ENCODE measurements at regions not wholly inside any gene's neighbourhood (a gene's known extent, or its start where the extent isn't known, plus 50 kb on each side); places are given as distances from the start of the nearest gene placed in this dataset.

DNA sequence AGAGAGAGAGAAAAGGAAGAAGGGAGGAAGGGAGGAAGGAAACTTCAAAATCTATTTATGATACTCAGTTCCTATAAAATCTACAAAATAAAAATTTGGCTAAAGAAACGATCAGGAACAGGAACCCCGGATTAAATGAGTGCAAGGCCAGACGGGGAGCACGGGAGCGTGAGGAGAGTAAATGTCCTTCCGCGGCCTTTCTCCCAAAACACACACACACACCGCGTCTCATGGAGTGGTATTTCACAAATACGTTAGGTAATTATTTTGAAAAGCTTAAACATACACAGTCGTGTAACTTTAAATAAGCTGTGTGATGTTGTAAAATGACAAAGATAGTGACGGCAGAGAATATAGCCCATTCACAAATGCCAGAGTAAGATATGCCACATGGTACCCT, 125.7 kb upstream of the AFDN start:
- ATAC-seq: no peak
- H3K9me3 ChIP-seq: no peaks in the 10 kb centered on the region
- H3K36me3 ChIP-seq: no peaks in the 10 kb centered on the region
- DNase-seq: no peak
- intact Hi-C loops (cut with DNase I): no loop called here
- no peaks in the 10 kb centered on the region for H3K27me3 ChIP-seq
- TF ChIP-seq, protein P1, sequence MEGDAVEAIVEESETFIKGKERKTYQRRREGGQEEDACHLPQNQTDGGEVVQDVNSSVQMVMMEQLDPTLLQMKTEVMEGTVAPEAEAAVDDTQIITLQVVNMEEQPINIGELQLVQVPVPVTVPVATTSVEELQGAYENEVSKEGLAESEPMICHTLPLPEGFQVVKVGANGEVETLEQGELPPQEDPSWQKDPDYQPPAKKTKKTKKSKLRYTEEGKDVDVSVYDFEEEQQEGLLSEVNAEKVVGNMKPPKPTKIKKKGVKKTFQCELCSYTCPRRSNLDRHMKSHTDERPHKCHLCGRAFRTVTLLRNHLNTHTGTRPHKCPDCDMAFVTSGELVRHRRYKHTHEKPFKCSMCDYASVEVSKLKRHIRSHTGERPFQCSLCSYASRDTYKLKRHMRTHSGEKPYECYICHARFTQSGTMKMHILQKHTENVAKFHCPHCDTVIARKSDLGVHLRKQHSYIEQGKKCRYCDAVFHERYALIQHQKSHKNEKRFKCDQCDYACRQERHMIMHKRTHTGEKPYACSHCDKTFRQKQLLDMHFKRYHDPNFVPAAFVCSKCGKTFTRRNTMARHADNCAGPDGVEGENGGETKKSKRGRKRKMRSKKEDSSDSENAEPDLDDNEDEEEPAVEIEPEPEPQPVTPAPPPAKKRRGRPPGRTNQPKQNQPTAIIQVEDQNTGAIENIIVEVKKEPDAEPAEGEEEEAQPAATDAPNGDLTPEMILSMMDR (IDR thresholded peaks at IDR 0.05): no peak
- H3K4me1 ChIP-seq: peaks cover 10 to 20% of the 10 kb centered on the region in 2 donors
- no peak overlapping the region for H3K27ac ChIP-seq
- no peak overlapping the region for H3K4me3 ChIP-seq

DNA sequence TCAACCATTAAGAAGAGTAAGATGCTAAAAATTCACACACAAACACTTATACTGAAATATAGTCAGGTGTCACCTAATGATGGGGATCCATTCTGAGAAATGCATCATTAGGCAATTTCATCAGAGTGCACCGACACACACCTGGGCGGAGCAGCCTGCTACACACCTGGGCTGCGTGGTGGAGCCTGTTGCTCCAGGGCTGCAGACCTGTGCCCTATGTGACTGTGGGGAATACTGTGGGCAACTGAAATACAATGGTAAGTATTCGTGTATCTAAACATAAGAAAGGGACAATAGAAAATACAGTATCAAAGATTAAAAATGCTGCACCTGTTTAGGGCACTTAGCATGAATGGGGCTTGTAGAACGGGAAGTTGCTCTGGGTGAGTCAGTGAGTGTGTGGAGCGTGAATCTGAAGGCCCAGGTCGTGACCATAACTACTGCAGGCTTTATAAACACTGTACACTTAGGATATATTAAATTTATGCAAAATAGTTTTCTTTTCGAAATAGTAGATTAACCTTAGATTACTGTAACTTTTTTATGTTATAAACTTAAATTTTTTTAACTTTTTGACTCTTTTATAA, 124.4 kb upstream of the AFDN start:
- H3K9me3 ChIP-seq: no peaks in the 10 kb centered on the region
- no peak for ATAC-seq
- H3K27me3 ChIP-seq: no peaks in the 10 kb centered on the region
- no peak overlapping the region for H3K4me3 ChIP-seq
- intact Hi-C loops (cut with DNase I): no loop called here
- H3K27ac ChIP-seq: no peak overlapping the region
- peaks cover 10 to 20% of the 10 kb centered on the region in 2 donors for H3K4me1 ChIP-seq
- TF ChIP-seq, protein P1 (IDR thresholded peaks at IDR 0.05): no peak
- H3K36me3 ChIP-seq: no peaks in the 10 kb centered on the region
- no peak for DNase-seq

DNA sequence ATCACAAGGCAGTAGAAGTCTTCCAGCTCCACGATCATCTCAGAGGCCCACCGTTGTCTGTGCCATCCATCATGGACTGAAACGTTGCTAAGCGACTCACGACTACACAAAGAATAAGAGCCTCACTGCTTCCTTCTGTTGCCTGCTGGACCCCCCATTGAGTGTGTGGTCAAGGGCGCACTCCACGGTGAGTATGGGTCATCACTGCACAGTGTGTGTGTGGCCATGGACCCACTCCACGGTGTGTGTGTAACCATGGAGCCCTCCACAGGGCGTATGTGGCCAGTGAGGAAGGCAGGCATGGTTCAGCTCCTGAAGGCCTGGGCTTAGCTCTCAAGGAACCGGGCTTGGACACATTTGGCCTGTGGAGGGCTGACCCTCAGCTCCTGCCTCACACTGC, 123.4 kb upstream of the AFDN start:
- no peaks in the 10 kb centered on the region for H3K27me3 ChIP-seq
- peaks cover 10 to 20% of the 10 kb centered on the region in 2 donors for H3K4me1 ChIP-seq
- no peak overlapping the region for H3K27ac ChIP-seq
- no peaks in the 10 kb centered on the region for H3K9me3 ChIP-seq
- intact Hi-C loops (cut with DNase I): no loop called here
- TF ChIP-seq, protein P1 (IDR thresholded peaks at IDR 0.05): no peak
- ATAC-seq: no peak
- no peak for DNase-seq
- no peaks in the 10 kb centered on the region for H3K36me3 ChIP-seq
- H3K4me3 ChIP-seq: no peak overlapping the region

DNA sequence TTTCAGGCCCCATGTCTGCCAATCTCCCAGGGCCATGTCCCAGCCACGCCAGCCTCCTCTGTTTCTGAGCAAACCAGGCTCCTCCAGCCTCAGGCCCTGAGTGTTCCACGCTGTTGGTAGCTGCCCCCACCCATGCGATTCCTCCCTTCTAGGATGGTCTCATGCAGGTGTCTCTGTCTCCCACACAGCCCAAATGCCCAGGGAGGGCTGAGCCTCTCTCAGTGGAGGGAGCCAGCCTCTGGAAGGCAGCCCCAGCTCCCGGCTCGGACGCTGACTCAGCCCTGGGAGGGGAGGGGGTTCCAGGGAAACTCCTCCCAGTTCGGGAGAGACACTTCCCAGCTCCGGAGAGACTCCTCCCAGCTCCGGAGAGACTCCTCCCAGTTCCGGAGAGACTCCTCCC, 122.9 kb upstream of the AFDN start:
- peaks cover 8 to 18% of the 10 kb centered on the region in 2 donors for H3K4me1 ChIP-seq
- no peaks in the 10 kb centered on the region for H3K36me3 ChIP-seq
- no peaks in the 10 kb centered on the region for H3K9me3 ChIP-seq
- intact Hi-C loops (cut with DNase I): no loop called here
- H3K27ac ChIP-seq: no peak overlapping the region
- no peak overlapping the region for H3K4me3 ChIP-seq
- no peaks in the 10 kb centered on the region for H3K27me3 ChIP-seq
- ATAC-seq (no peak), DNase-seq (no peak)
- TF ChIP-seq, protein P1 (IDR thresholded peaks at IDR 0.05): no peak

DNA sequence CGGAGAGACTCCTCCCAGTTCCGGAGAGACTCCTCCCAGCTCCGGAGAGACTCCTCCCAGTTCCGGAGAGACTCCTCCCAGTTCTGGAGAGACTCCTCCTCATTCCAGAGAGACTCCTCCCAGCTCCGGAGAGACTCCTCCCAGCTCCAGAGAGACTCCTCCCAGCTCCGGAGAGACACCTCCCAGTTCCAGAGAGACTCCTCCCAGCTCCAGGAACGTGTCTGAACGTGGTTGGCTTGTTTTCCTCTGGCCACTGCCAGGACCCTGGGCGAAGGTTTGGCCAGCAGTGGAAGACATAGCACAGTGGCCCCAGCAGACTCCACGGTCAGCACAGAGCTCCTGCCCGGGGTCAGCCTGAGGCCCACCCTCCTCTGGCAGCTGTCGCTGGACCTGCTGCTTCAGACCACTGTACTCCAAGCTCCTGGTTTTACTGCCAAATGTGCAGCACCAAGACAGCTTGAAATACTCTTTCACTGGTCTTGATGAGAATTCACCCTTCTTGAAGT, 122.3 kb upstream of the AFDN start:
- H3K27ac ChIP-seq: no peak overlapping the region
- peaks cover 1 to 11% of the 10 kb centered on the region in 2 donors for H3K4me1 ChIP-seq
- no peaks in the 10 kb centered on the region for H3K36me3 ChIP-seq
- ATAC-seq (no peak), DNase-seq (peak in 2 of 4 donors; percentile 56 to 69)
- TF ChIP-seq, protein P1 (IDR thresholded peaks at IDR 0.05): no peak
- no peaks in the 10 kb centered on the region for H3K9me3 ChIP-seq
- intact Hi-C loops (cut with DNase I): no loop called here
- H3K27me3 ChIP-seq: no peaks in the 10 kb centered on the region
- no peak overlapping the region for H3K4me3 ChIP-seq

Data from left lung (tissue), 4 donors.